Endothelial cell of umbilical vein (primary cell): ENCODE measurements at regions not wholly inside any gene's neighbourhood (a gene's known extent, or its start where the extent isn't known, plus 50 kb on each side); places are given as distances from the start of the nearest gene placed in this dataset.

ENCODE experiments used
- BruUV-seq: library from RNA; stranded (reverse); fragments of 400-500 nt; replicated peaks from 2 replicates; lab custom pipeline; 2021; lab: Mats Ljungman, UMichigan
- CTCF ChIA-PET: fragments of 300-600, 350-600 bp; sonication (Branson Sonifier 250); formaldehyde crosslinking; loops from one replicate; lab custom pipeline; 2021; ENCODE audit warnings: antibody characterized with exemption, inconsistent platforms; lab: Charles Lee
- POLR2A ChIA-PET: fragments of 300-600, 350-600 bp; sonication (Branson Sonifier 250); formaldehyde crosslinking; loops from one replicate; lab custom pipeline; 2021; ENCODE audit warnings: antibody characterized with exemption, inconsistent platforms; lab: Charles Lee
- DNase-seq: peaks from one replicate; pipeline ENCODE4 v3.0.0-alpha.2; 2011; ENCODE audit warnings: low read depth, low spot score
- FAIRE-seq: peaks from 2 replicates; lab custom pipeline; 2011; peaks lifted over from hg19 to GRCh38; lab: Jason Lieb, UNC
- H2AFZ ChIP-seq: 2 replicates; pipeline ENCODE4 v1.6.0; 2012; ENCODE audit warnings: low read depth, low read length, control low read depth, inconsistent platforms
- H3K27ac ChIP-seq: 2 replicates; pipeline ENCODE4 v1.5.1; 2011; ENCODE audit warnings: low read depth, mild to moderate bottlenecking, control low read depth, low read length, moderate library complexity; ENCODE audit not compliant: insufficient read depth
- H3K27me3 ChIP-seq, 2 experiments: 2 replicates each; pipeline versions ENCODE4 v1.6.0 to v1.6.1; 2011; ENCODE audit warnings: low read length in 2 of 2, mixed read lengths in 1 of 2; ENCODE audit not compliant: control insufficient read depth in 2 of 2, insufficient read depth in 2 of 2
- H3K36me3 ChIP-seq, 2 experiments: 2 replicates in 1 of 2; 3 replicates in 1 of 2; pipeline ENCODE4 v1.5.1; 2011; ENCODE audit warnings: low read length in 2 of 2, mild to moderate bottlenecking in 1 of 2, moderate library complexity in 1 of 2; ENCODE audit not compliant: control insufficient read depth in 2 of 2, insufficient read depth in 2 of 2; ENCODE audit errors: extremely low read depth in 1 of 2
- H3K4me1 ChIP-seq: 3 replicates; pipeline ENCODE4 v1.5.1; 2011; ENCODE audit warnings: mild to moderate bottlenecking, low read length; ENCODE audit not compliant: control insufficient read depth, insufficient read depth; ENCODE audit errors: extremely low read depth
- H3K4me2 ChIP-seq: 2 replicates; pipeline ENCODE4 v1.6.1; 2011; ENCODE audit warnings: low read length, control low read depth, mixed read lengths; ENCODE audit not compliant: insufficient read depth
- H3K4me3 ChIP-seq, 3 experiments: fragments of 200-600 bp in 1 of 3; sonication (generic), shearing (Covaris generic) in 1 of 3; replicated peaks in 1 of 3; 2 replicates each; pipeline ENCODE4 v1.5.1; 2011 to 2016; ENCODE audit warnings: control low read depth in 3 of 3, low read length in 3 of 3, mild to moderate bottlenecking in 2 of 3, inconsistent platforms in 1 of 3, low read depth in 1 of 3, moderate library complexity in 1 of 3; ENCODE audit not compliant: insufficient read depth in 1 of 3
- H3K79me2 ChIP-seq: 2 replicates; pipeline ENCODE4 v1.6.0; 2012; ENCODE audit warnings: low read length, inconsistent platforms; ENCODE audit not compliant: control insufficient read depth, insufficient read depth
- H3K9ac ChIP-seq: replicated peaks from 2 replicates; pipeline ENCODE3; 2011; ENCODE audit warnings: low read length, control low read depth; ENCODE audit not compliant: insufficient read depth; ENCODE audit errors: extremely low read depth
- H3K9me1 ChIP-seq: replicated peaks from 3 replicates; pipeline ENCODE4 v1.6.0; 2011; ENCODE audit warnings: mild to moderate bottlenecking, low read length; ENCODE audit not compliant: control insufficient read depth, insufficient read depth; ENCODE audit errors: extremely low read depth
- H3K9me3 ChIP-seq: replicated peaks from 2 replicates; pipeline ENCODE4 v1.5.1; 2012; ENCODE audit warnings: low read length, inconsistent platforms; ENCODE audit not compliant: control insufficient read depth, insufficient read depth
- H4K20me1 ChIP-seq: replicated peaks from 2 replicates; pipeline ENCODE3; 2011; ENCODE audit warnings: mild to moderate bottlenecking, low read length; ENCODE audit not compliant: control insufficient read depth, insufficient read depth; ENCODE audit errors: extremely low read depth
- EZH2 ChIP-seq: IDR thresholded peaks from 2 replicates; pipeline ENCODE4 v1.6.1; 2012; ENCODE audit warnings: borderline replicate concordance, low read depth, mild to moderate bottlenecking, moderate library complexity, low read length, inconsistent platforms; ENCODE audit not compliant: severe bottlenecking
- FOS ChIP-seq: IDR thresholded peaks from 2 replicates; pipeline ENCODE4 v1.6.1; 2011; ENCODE audit warnings: mild to moderate bottlenecking, low read length, moderate library complexity, borderline replicate concordance; ENCODE audit not compliant: insufficient read depth
- GATA2 ChIP-seq: IDR thresholded peaks from 2 replicates; pipeline ENCODE4 v1.7.0; 2011; ENCODE audit warnings: low read depth, mild to moderate bottlenecking, moderate library complexity, mixed read lengths, low read length; ENCODE audit not compliant: insufficient read length, insufficient read depth
- JUN ChIP-seq: IDR thresholded peaks from 2 replicates; pipeline ENCODE4 v1.6.1; 2011; ENCODE audit warnings: borderline replicate concordance, low read depth; ENCODE audit not compliant: insufficient read length, insufficient read depth
- MYC ChIP-seq: IDR thresholded peaks from one replicate; pipeline ENCODE4 v1.6.1; 2011; ENCODE audit warnings: mild to moderate bottlenecking, low read depth, low read length
- POLR2A ChIP-seq: IDR thresholded peaks from 2 replicates; pipeline ENCODE4 v1.6.1; 2012; ENCODE audit warnings: low read depth, mild to moderate bottlenecking, control low read depth, low read length
- POLR2AphosphoS5 ChIP-seq: IDR thresholded peaks from 2 replicates; pipeline ENCODE4 v1.6.1; 2012; ENCODE audit warnings: low read depth, mild to moderate bottlenecking, control low read depth, low read length, moderate library complexity; ENCODE audit not compliant: insufficient read depth
- dilution Hi-C: fragments of 300-500 bp; cut with MboI; formaldehyde crosslinking; loops from one replicate; pipeline ENCODE4 v1.15.0; 2019; ENCODE audit warnings: low sequenced_read_pairs; ENCODE audit not compliant: extremely low pct_ligation_motif_present
- intact Hi-C: fragments of 100-400 bp; cut with micrococcal nuclease; formaldehyde crosslinking; loops from one replicate; pipeline ENCODE4 v1.10.0; 2022
- TF ChIP-seq, protein P1 (sequence below), 2 donors: IDR thresholded peaks; 1 replicate in 1 of 2; 2 replicates in 1 of 2; pipeline ENCODE4 v1.5.1; 2011; ENCODE audit warnings: low read length in 2 of 2, mild to moderate bottlenecking in 2 of 2, moderate library complexity in 2 of 2, control low read depth in 1 of 2, inconsistent platforms in 1 of 2, low read depth in 1 of 2; ENCODE audit not compliant: insufficient read depth in 1 of 2; ENCODE audit errors: extremely low read depth in 1 of 2
- TF ChIP-seq, protein P2 (sequence below): IDR thresholded peaks from 2 replicates; pipeline ENCODE4 v1.6.1; 2011; ENCODE audit not compliant: insufficient read depth, insufficient read length

DNA sequence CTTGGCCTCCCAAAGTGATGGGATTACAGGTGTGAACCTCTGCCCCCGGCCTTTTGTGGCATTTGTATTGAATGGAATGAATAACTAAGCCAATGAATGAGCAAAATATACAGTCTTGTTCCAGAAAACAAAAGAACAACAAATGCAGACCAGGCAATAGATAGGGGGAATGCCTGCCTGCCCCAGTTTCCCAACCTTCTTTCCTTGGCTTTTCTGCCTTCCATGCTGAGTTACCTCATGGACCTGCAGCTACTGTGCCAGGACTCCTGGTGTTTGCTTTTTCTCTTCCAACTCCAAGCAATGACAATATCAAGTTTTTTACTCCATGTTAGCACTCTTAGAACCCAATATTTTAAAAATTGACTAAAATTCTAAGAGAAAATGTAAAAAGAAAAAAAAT lies 58.6 kb upstream of the BACH1 start:
- no TSS peak for BruUV-seq
- H3K9me1 ChIP-seq, result no peaks in the 10 kb centered on the region
- H3K36me3 ChIP-seq, result no peaks in the 10 kb centered on the region
- ChIA-PET POLR2A (no interaction called here), CTCF (no interaction called here)
- H3K9me3 ChIP-seq, result no peaks in the 10 kb centered on the region
- peaks cover 8% of the 10 kb centered on the region for H3K4me1 ChIP-seq
- dilution Hi-C loops (no loop called here), intact Hi-C loops (no loop called here)
- no peak overlapping the region for H2AFZ ChIP-seq
- H3K4me2 ChIP-seq, result no peak overlapping the region
- DNase-seq, result no peak
- no peaks in the 10 kb centered on the region for H4K20me1 ChIP-seq
- H3K9ac ChIP-seq, result no peak overlapping the region
- H3K27ac ChIP-seq, result no peak overlapping the region
- TF ChIP-seq, protein P1, sequence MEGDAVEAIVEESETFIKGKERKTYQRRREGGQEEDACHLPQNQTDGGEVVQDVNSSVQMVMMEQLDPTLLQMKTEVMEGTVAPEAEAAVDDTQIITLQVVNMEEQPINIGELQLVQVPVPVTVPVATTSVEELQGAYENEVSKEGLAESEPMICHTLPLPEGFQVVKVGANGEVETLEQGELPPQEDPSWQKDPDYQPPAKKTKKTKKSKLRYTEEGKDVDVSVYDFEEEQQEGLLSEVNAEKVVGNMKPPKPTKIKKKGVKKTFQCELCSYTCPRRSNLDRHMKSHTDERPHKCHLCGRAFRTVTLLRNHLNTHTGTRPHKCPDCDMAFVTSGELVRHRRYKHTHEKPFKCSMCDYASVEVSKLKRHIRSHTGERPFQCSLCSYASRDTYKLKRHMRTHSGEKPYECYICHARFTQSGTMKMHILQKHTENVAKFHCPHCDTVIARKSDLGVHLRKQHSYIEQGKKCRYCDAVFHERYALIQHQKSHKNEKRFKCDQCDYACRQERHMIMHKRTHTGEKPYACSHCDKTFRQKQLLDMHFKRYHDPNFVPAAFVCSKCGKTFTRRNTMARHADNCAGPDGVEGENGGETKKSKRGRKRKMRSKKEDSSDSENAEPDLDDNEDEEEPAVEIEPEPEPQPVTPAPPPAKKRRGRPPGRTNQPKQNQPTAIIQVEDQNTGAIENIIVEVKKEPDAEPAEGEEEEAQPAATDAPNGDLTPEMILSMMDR (IDR thresholded peaks at IDR 0.05; ENCODE audit: extremely low read depth in 1 of 2, insufficient read depth in 1 of 2, low read depth in 1 of 2, low read length in 2 of 2), result no peak
- TF ChIP-seq FOS, result no peak
- TF ChIP-seq GATA2, result no peak
- no peak for TF ChIP-seq POLR2A
- no peak for TF ChIP-seq MYC
- TF ChIP-seq, protein P2, sequence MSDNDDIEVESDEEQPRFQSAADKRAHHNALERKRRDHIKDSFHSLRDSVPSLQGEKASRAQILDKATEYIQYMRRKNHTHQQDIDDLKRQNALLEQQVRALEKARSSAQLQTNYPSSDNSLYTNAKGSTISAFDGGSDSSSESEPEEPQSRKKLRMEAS, result no peak
- no peak for TF ChIP-seq POLR2AphosphoS5
- TF ChIP-seq JUN, result no peak
- no peak for TF ChIP-seq EZH2
- no peak for FAIRE-seq
- no peaks in the 10 kb centered on the region for H3K79me2 ChIP-seq
- no peak overlapping the region for H3K4me3 ChIP-seq
- no peaks in the 10 kb centered on the region for H3K27me3 ChIP-seq
